ENCODE measurements at regions not wholly inside any gene's neighbourhood (a gene's known extent, or its start where the extent isn't known, plus 50 kb on each side); places are given as distances from the start of the nearest gene placed in this dataset.
"Not testable (repeated sequence)": the region's sequence is repeated elsewhere in the genome, so short reads cannot be mapped to it uniquely, and the experiment has no call there.

- H4K20me1 ChIP-seq (ENCODE audit: control insufficient read depth, insufficient read depth, low read depth, low read length); H3F3A ChIP-seq (ENCODE audit: control insufficient read depth, insufficient read depth); H3K9me3 ChIP-seq (ENCODE audit: control insufficient read depth, insufficient read depth, low read length); H3K4me1 ChIP-seq (ENCODE audit: control insufficient read depth, low read length); H3K27me3 ChIP-seq (ENCODE audit: control insufficient read depth, low read length); H3K27ac ChIP-seq (ENCODE audit: low read depth, low read length); H3K4me3 ChIP-seq (ENCODE audit: low read length); H3K79me2 ChIP-seq (ENCODE audit: control insufficient read depth, low read length); H3K36me3 ChIP-seq (ENCODE audit: control insufficient read depth, low read length); H3K4me2 ChIP-seq (ENCODE audit: low read length); H3K9me2 ChIP-seq (replicated peaks; ENCODE audit: control insufficient read depth, low read length): not testable (repeated sequence)
Measured at GRCh38 chr15:66637044-66637443, 65.0 kb upstream of the SMAD6 start.

GRCh38 chr15:66638377-66638776 is 63.7 kb upstream of the SMAD6 start:
- TF ChIP-seq CTCF (IDR thresholded peaks at IDR 0.05; ENCODE audit: low read depth, low read length, poor library complexity, severe bottlenecking) (no peak), EZH2phosphoT487 (IDR thresholded peaks at IDR 0.05; ENCODE audit: borderline replicate concordance, low read length) (no peak)
- Histone ChIP-seq H3K4me2 (ENCODE audit: low read length) (no peak overlapping the region), H4K20me1 (ENCODE audit: control insufficient read depth, insufficient read depth, low read depth, low read length) (no peaks in the 10 kb centered on the region), H3K27me3 (ENCODE audit: control insufficient read depth, low read length) (0 out of 2 replicates have a peak, but pooled peaks cover 4% of the 10 kb centered on the region), H3K4me1 (ENCODE audit: control insufficient read depth, low read length) (no peaks in the 10 kb centered on the region), H3K36me3 (ENCODE audit: control insufficient read depth, low read length) (no peaks in the 10 kb centered on the region), H3K79me2 (ENCODE audit: control insufficient read depth, low read length) (no peaks in the 10 kb centered on the region), H3K9me2 (replicated peaks; ENCODE audit: control insufficient read depth, low read length) (no peaks in the 10 kb centered on the region), H3K27ac (ENCODE audit: low read depth, low read length) (no peak overlapping the region), H3K9me3 (ENCODE audit: control insufficient read depth, insufficient read depth, low read length) (no peaks in the 10 kb centered on the region), H3K4me3 (ENCODE audit: low read length) (no peak overlapping the region), H3F3A (ENCODE audit: control insufficient read depth, insufficient read depth) (no peaks in the 10 kb centered on the region)

- no peak overlapping the region for H3K27ac ChIP-seq (ENCODE audit: low read depth, low read length)
- H3K4me2 ChIP-seq (ENCODE audit: low read length): no peak overlapping the region
Measured at GRCh38 chr15:66641485-66642315, 60.3 kb upstream of the SMAD6 start.

More at GRCh38 chr15:66641485-66642315, 60.3 kb upstream of the SMAD6 start:
- Histone ChIP-seq H3K4me3 (ENCODE audit: low read length) (no peak overlapping the region), H3K79me2 (ENCODE audit: control insufficient read depth, low read length) (no peaks in the 10 kb centered on the region), H3K36me3 (ENCODE audit: control insufficient read depth, low read length) (no peaks in the 10 kb centered on the region), H3K9me2 (replicated peaks; ENCODE audit: control insufficient read depth, low read length) (no peaks in the 10 kb centered on the region), H3F3A (ENCODE audit: control insufficient read depth, insufficient read depth) (no peaks in the 10 kb centered on the region), H3K4me1 (ENCODE audit: control insufficient read depth, low read length) (no peaks in the 10 kb centered on the region), H3K27me3 (ENCODE audit: control insufficient read depth, low read length) (no peaks in the 10 kb centered on the region), H3K9me3 (ENCODE audit: control insufficient read depth, insufficient read depth, low read length) (no peaks in the 10 kb centered on the region), H4K20me1 (ENCODE audit: control insufficient read depth, insufficient read depth, low read depth, low read length) (no peaks in the 10 kb centered on the region)
- TF ChIP-seq EZH2phosphoT487 (IDR thresholded peaks at IDR 0.05; ENCODE audit: borderline replicate concordance, low read length) (no peak), CTCF (IDR thresholded peaks at IDR 0.05; ENCODE audit: low read depth, low read length, poor library complexity, severe bottlenecking) (no peak)
